AG09319 (cell line): ENCODE measurements at regions not wholly inside any gene's neighbourhood (a gene's known extent, or its start where the extent isn't known, plus 50 kb on each side); places are given as distances from the start of the nearest gene placed in this dataset.
"Not testable (repeated sequence)": the region's sequence is repeated elsewhere in the genome, so short reads cannot be mapped to it uniquely, and the experiment has no call there.

Experiments used
- DNase-seq: peaks from one replicate; pipeline ENCODE4 v3.0.0-alpha.2; 2010; ENCODE audit warnings: low read depth; ENCODE audit errors: extremely low read depth
- TF ChIP-seq, protein P1 (sequence below): IDR thresholded peaks from 2 replicates; pipeline ENCODE4 v1.5.1; 2011; ENCODE audit warnings: low read depth, mild to moderate bottlenecking, inconsistent platforms, low read length, moderate library complexity

DNA sequence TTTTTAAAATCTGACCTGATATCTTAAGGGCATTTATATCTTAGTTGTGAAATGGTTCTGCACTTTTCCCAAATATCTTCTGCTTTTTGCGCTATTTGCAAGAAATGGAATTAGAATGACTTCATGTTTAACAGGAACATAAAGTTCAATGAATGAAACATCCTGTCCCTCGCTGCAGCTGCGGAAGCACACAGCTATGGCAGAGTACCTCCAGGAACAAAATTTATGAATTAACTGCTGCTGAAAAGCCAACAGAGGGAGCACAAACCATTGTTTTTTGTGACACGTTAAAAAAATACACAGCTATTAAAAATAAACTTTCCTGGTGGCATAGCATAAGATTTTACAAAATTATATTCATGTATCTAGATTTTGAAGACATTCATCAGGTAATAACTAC lies 404.4 kb upstream of the MDFIC2 start:
- peak; percentile 28 for DNase-seq
- TF ChIP-seq, protein P1, sequence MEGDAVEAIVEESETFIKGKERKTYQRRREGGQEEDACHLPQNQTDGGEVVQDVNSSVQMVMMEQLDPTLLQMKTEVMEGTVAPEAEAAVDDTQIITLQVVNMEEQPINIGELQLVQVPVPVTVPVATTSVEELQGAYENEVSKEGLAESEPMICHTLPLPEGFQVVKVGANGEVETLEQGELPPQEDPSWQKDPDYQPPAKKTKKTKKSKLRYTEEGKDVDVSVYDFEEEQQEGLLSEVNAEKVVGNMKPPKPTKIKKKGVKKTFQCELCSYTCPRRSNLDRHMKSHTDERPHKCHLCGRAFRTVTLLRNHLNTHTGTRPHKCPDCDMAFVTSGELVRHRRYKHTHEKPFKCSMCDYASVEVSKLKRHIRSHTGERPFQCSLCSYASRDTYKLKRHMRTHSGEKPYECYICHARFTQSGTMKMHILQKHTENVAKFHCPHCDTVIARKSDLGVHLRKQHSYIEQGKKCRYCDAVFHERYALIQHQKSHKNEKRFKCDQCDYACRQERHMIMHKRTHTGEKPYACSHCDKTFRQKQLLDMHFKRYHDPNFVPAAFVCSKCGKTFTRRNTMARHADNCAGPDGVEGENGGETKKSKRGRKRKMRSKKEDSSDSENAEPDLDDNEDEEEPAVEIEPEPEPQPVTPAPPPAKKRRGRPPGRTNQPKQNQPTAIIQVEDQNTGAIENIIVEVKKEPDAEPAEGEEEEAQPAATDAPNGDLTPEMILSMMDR: peak; percentile 61

DNA sequence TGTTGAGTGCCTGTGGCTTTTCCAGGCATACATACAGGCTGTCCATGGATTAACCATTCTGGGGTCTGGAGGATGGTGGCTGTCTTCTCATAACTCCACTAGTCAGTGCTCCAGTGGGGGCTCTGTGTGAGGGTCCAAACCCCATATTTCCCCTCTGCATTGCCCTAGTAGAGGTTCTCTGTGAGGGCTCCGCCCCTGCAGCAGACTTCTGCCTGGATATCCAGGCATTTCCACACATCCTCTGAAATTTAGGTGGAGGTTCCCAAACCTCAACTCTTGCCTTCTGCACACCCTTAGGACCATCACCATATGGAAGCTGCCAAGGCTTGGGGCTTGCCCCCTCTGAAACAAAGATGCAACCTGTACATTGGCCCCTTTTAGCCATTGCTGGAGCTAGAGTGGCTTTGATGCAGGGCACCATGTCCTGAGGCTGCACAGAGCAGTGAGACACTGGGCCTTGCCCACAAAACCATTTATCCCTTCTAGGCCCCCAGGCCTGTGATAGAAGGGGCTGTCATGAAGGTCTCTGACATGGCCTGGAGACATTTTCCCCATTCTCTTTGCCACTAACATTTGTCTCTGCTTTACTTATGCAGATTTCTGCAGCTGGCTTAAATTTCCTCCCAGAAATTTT lies 400.1 kb upstream of the MDFIC2 start:
- DNase-seq: no peak
- TF ChIP-seq, protein P1: no peak

DNA sequence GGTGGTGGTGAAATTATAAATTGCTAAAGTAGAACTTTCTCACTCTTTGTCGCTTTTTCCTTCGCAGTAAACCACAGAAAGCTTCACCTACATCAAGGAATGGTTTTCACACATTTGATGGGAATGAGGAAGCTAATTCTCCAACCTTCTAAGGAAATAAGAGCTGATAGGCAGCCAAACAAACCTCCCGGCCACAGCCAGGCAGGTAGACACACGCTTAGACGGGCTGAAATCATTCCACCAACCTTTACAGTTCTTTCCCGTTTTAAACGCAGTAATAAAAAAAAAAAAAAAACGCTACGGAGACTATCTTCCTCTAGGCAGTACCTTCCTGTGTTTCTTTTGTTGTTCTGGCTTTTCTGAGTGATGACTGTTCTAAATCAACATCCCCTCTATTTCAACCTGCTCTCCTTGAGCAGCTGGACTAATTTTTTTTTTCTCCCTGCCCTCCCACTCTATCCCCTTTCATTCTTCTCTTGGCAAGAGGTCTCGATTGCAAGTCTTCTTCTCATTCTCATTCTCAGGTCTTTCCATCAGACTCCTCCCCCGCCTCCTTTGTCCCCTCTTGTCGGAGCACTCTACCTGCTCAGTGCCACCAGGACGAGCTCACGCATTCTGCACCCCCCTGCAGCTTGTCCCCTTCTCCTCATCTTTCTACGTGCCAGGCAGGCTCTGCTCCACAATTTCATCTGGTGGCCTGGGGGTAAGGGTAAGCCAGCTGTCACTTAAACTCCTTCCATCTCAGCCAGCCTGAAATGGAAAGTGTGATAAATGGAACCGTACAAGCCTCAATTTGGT lies 391.1 kb upstream of the MDFIC2 start:
- TF ChIP-seq, protein P1: no peak

DNA sequence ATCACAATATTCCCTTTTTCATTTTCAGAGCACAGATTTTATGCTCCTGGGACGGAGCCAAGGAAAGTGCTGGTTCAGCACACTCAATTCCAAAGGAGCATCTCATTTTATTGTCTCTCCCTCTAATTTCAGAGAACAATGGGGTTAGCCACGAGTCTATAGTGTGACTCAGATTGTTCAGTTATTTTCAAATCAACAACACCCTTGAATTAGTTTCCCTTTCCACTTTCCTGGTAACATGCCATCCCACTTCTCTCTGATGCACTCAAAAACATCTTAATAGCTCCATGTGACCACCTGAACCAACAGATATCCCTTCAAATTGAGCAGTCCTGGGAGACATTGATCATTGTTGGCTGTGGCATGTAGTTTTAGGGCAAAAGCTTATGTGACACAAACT lies 389.7 kb upstream of the MDFIC2 start:
- no peak for DNase-seq
- TF ChIP-seq, protein P1: no peak

More for the DNA sequence above, 391.1 kb upstream of the MDFIC2 start:
- no peak for DNase-seq

DNA sequence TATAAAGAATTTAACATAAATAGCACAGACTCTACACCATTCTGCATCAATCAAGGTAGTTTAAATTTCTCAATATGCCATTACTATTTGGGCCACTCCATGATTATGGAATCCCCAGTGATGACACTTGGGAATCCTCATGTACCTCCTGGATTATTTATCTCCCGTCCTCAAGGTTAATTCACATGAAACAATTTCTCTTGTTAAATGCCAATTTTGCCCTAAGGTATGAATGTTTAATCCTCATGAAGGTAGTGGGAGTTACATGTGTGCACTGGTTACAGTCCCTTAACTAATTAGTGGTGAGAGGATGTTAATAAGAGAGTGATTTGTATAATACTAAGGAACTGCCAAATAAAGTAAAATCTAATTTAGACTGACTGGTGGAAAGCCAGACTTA lies 372.3 kb upstream of the MDFIC2 start:
- DNase-seq: no peak
- TF ChIP-seq, protein P1: no peak

DNA sequence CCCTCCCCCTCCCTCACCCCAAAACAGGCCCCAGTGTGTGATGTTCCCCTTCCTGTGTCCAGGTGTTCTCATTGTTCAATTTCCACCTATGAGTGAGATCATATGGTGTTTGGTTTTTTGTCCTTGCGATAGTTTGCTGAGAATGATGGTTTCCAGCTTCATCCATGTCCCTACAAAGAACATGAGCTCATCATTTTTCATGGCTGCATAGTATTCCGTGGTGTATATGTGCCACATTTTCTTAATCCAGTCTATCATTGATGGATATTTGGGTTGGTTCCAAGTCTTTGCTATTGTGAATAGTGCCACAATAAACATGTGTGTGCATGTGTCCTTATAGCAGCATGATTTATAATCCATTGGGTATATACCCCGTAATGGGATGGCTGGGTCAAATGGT lies 363.4 kb upstream of the MDFIC2 start:
- not testable (repeated sequence) for DNase-seq

DNA sequence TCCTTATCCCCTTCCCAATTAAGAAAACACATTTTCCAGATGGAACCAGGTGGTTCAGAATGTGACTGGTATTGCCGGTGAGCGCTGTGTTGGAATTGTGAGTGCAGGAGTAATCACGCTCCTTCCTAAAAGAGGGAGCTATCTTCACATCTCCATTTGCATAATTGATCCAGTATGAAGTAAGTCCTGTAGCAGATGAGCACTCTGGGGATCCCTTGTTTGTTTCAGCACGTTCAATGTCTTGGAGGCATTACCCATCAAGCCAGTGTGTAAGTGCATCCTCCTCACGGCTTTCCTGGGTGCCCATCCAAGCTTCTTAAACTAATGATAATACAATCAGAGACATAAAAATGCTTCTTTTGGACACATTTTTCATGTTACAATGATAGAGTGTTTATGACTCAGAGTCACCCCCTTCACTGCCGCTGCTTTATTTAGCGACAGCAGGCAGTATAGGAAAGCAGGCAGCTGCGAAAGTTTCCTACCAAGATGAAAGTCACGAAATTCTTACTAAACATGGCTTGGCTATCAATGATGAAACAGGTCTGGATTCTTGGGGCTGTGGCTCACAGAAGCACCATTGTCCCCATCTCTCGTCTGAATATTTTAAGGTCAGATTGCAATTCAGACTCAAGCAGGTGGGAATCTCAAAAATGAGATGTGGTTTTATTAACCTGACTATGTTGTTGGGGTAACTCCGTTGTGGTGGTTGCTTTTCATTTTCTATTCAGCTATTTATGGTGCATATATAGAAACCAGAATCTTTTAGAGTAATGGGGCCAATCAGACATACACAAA lies 346.3 kb upstream of the MDFIC2 start:
- TF ChIP-seq, protein P1: no peak
- no peak for DNase-seq
